SU-DHL-6 (cell line): ENCODE measurements at regions not wholly inside any gene's neighbourhood (a gene's known extent, or its start where the extent isn't known, plus 50 kb on each side); places are given as distances from the start of the nearest gene placed in this dataset.

Experiments
- EZH2phosphoT487 ChIP-seq: fragments of 200-600 bp; sonication (generic), shearing (Covaris generic); conservative IDR thresholded peaks from 2 replicates; pipeline ENCODE4 v1.6.1; 2018; ENCODE audit warnings: mild to moderate bottlenecking, antibody characterized with exemption, low read length, moderate library complexity, mixed read lengths
- TF ChIP-seq, protein P1 (sequence below): fragments of 200-600 bp; sonication (generic); IDR thresholded peaks from one replicate; pipeline ENCODE4 v1.5.1; 2017; ENCODE audit warnings: antibody characterized with exemption, mild to moderate bottlenecking, low read length, moderate library complexity; ENCODE audit not compliant: insufficient read depth, poor library complexity, severe bottlenecking

DNA sequence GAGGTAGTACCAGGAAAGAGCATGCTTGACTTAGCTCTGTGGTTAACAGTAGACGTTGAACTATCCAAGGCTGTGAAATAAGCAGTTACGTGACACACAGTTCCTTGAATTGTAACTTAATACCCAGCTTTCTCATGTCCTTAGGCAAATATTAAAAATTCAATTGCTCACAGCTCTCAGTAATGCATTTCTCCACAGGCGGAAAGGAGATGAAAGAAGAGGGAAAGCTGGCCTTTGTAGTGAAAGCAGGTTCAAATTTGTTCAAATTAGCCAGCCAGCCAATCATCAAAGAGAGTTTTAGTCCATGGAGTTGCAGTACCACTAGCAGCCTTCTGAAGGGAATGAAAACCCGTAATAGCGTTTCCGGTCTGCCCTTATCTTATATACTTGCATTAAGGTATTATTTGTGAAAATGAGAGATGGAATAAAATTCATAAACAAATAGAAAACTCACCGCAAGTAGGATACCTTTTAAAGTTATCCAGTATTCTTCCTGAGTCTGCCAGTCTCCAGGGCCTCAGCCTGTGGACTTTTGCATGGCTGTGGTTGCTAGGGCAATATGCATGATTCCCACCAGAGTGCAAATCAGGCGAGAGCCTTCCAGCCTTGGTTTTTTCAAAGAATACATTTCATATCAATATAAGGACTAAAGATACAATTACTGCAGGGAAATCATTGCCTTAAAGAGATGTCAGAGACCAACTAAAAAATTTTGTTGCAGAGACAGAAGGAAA lies 795.5 kb downstream of the TNS3 start:
- TF ChIP-seq, protein P1, sequence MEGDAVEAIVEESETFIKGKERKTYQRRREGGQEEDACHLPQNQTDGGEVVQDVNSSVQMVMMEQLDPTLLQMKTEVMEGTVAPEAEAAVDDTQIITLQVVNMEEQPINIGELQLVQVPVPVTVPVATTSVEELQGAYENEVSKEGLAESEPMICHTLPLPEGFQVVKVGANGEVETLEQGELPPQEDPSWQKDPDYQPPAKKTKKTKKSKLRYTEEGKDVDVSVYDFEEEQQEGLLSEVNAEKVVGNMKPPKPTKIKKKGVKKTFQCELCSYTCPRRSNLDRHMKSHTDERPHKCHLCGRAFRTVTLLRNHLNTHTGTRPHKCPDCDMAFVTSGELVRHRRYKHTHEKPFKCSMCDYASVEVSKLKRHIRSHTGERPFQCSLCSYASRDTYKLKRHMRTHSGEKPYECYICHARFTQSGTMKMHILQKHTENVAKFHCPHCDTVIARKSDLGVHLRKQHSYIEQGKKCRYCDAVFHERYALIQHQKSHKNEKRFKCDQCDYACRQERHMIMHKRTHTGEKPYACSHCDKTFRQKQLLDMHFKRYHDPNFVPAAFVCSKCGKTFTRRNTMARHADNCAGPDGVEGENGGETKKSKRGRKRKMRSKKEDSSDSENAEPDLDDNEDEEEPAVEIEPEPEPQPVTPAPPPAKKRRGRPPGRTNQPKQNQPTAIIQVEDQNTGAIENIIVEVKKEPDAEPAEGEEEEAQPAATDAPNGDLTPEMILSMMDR: no peak
- TF ChIP-seq EZH2phosphoT487: no peak
